GM12801 (cell line): ENCODE measurements at regions not wholly inside any gene's neighbourhood (a gene's known extent, or its start where the extent isn't known, plus 50 kb on each side); places are given as distances from the start of the nearest gene placed in this dataset.

Source experiments
- TF ChIP-seq, protein P1 (sequence below): IDR thresholded peaks from one replicate; pipeline ENCODE4 v1.5.1; 2011; ENCODE audit warnings: control low read depth; ENCODE audit not compliant: insufficient read length; ENCODE audit errors: extremely low read depth

DNA sequence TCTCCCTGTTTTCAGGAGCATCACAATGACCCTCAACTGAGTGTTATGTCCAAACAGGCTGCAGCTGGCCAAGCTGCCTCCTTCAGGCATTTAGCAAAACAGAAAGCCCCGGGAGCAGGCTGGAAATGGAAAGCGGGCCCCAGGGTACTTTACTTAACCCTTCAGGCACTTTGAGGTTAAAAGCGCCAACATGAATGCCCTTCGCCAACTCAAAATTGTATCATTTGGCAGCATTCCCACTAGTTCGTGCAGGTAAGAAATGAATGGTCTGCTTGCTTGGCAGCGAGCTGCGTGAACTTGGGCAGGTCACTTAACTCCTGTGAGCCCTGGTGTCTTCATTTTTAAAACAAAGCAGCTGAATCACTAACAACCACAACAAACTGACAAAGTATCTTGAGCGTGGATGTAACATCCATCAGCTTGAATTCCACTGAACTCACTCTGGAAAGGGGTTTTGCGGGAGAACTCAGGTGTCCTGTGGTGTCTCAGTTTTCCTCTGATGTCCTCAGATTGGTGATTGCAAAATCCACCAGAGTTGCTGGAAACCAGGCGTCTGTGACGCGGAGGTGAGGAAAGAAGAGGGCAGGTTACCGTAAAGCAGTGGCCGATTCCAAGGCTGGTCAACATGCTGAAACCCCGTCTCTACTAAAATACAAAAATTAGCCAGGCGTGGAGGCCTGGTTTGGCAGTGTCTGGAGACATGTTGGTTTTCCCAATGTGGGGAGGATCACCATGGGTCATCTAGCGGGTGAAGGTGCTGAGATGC, 118.8 kb upstream of the ZNF217 start:
- TF ChIP-seq, protein P1, sequence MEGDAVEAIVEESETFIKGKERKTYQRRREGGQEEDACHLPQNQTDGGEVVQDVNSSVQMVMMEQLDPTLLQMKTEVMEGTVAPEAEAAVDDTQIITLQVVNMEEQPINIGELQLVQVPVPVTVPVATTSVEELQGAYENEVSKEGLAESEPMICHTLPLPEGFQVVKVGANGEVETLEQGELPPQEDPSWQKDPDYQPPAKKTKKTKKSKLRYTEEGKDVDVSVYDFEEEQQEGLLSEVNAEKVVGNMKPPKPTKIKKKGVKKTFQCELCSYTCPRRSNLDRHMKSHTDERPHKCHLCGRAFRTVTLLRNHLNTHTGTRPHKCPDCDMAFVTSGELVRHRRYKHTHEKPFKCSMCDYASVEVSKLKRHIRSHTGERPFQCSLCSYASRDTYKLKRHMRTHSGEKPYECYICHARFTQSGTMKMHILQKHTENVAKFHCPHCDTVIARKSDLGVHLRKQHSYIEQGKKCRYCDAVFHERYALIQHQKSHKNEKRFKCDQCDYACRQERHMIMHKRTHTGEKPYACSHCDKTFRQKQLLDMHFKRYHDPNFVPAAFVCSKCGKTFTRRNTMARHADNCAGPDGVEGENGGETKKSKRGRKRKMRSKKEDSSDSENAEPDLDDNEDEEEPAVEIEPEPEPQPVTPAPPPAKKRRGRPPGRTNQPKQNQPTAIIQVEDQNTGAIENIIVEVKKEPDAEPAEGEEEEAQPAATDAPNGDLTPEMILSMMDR, result no peak

DNA sequence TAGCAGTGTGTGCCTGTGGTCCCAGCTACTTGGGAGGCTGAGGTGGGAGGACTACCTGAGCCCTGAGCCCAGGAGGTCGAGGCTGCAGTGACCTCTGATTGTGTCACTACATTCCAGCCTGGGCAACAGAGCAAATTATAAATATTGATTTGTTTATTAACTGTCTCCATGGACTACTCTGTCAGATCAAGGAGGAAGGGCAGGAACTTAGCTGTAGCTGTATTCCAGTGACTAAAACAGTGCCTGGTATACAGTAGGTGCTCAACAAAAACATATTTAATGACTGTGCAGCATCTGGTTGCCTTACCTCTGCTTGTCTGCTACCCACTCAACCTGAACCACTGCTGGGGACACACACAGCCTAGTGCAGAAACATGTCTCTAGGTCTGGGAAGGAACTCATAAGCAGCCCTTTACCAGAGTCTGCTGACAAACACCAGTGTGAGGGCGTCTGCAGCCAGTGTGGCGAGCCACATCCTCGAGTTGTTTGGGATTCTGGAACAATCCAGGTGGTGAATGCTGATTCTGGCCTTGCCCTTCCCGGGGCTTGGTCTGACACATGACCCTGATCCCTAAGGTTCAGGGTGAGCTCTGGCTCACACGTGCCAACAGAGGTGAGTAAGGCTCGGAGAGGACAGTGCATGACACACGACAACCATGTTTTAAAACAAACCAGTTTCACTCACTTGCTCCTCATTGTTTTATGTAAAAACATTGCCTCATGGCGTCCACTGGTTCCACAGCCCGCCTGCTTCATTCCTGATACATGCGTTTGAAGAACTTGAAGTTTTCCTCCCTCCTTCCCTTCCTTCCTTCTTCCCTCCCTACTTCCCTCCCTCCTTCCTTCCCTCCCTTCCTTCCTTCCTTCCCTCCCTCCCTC, 117.9 kb upstream of the ZNF217 start:
- TF ChIP-seq, protein P1, result no peak

- TF ChIP-seq, protein P1, result no peak
Observed at GRCh38 chr20:53708129-53708968, 114.7 kb upstream of the ZNF217 start.

DNA sequence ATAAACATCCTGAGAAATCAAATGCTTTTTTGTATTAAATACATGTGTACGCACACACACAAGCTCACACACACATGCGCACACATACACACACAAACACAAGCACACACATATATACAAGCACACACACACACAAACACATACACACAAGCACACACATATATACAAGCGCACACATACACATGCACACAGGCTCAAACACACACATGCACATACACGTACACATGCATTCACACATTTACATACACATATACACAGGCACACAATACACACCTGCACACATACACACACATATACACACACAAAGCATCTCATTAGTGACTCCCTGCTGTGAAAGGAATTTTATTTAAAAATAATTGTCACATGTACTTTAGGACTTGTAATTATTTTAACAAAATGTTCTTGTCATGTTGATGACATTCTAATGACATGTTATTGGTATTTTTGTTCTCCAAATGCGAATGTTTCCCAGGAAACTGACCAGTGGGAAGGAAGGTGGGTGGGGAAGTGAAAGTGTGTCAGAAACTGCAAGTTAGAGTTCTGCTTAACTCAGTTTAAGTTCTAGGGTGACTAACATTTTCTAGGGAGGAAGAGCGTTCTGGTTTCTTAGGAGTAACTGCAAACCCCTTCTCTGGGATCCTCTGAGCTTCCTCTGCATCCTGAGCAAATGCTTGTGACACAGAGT, 113.9 kb upstream of the ZNF217 start:
- TF ChIP-seq, protein P1, result no peak

DNA sequence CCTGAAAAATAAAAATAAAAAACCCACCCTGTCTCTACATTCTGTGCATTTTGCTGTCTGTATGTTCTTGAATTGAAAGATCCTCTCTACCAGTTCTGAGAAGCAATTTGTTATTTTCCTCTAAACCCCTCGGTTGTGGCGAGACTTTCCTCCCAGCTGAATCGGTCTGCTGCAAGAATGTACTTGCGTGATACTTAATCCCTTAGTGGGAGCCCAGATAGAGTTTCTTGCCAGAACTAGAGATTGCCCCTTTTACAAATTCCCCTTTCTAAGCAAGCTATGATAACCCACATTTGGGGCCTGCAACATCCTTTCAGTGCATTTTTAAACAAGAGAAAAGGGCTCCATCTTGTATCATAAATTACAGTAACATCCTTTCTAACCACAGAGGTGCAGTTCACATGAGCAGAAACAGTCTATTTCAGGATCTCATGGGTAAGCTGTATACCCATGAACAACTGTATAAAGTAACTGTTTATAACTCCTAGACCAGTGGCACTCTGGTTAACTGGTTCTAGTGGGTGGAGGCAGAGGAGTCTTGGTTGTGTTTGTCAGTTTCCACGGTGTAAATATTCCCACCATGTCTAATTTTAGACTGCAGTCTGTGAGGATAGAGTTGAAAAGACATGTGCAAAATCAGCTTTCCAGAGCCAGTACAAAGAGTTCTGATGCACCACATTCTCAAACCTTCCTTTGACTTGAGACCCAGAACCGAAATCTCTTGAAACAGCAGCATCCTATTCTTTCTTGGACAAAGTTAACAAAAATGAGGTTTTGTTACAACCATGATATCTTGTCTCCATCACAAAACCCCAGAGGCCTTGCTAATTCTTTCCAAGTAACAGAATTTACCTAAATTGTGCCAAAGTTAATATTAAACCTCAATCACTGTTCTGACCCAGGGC, 113.1 kb upstream of the ZNF217 start:
- TF ChIP-seq, protein P1, result no peak

DNA sequence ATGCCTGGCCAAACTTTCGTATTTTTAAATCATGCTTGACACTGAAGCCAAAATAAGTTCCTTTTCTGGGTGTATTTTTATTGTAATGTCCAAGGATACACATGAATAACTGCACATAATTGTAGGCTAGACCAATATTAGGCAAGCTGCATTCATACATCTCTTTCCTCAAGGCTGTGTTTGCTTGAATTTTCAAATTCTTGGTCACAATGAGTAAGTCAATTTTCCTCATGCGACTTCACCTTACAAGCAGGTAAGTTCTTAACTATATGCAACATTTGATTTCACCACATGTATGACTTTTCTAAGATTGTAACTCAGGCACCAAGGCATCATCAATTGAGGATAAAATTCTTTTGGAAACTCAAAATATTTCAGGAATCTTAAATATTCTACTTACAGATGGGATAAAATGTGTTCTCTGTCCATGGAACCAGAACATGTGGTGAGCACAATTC, 112.4 kb upstream of the ZNF217 start:
- TF ChIP-seq, protein P1, result no peak
